Suprapubic skin (tissue), 4 donors: ENCODE measurements at regions not wholly inside any gene's neighbourhood (a gene's known extent, or its start where the extent isn't known, plus 50 kb on each side); places are given as distances from the start of the nearest gene placed in this dataset.

Experiments
- EP300 ChIP-seq: sonication (generic); formaldehyde crosslinking; IDR thresholded peaks from one replicate; pipeline ENCODE4 v1.6.1; 2017; ENCODE audit warnings: antibody characterized with exemption
- POLR2A ChIP-seq, 2 donors: fragments of 450-650 bp; IDR thresholded peaks; one replicate each; pipeline ENCODE4 v1.6.1; 2017; ENCODE audit warnings: antibody characterized with exemption in 2 of 2, mild to moderate bottlenecking in 2 of 2, moderate library complexity in 2 of 2
- POLR2AphosphoS5 ChIP-seq, 3 donors: sonication (generic); formaldehyde crosslinking; IDR thresholded peaks; one replicate each; pipeline ENCODE4 v1.6.1; 2017; ENCODE audit warnings: antibody characterized with exemption in 3 of 3
- TF ChIP-seq, protein P1 (sequence below), 2 donors: fragments of 200-600 bp in 1 of 2; fragments of 450-650 bp in 1 of 2; sonication (generic) in 1 of 2; IDR thresholded peaks; one replicate each; pipeline ENCODE4 v1.5.1; 2016 to 2019; ENCODE audit warnings: antibody characterized with exemption in 2 of 2, mild to moderate bottlenecking in 1 of 2, moderate library complexity in 1 of 2

DNA sequence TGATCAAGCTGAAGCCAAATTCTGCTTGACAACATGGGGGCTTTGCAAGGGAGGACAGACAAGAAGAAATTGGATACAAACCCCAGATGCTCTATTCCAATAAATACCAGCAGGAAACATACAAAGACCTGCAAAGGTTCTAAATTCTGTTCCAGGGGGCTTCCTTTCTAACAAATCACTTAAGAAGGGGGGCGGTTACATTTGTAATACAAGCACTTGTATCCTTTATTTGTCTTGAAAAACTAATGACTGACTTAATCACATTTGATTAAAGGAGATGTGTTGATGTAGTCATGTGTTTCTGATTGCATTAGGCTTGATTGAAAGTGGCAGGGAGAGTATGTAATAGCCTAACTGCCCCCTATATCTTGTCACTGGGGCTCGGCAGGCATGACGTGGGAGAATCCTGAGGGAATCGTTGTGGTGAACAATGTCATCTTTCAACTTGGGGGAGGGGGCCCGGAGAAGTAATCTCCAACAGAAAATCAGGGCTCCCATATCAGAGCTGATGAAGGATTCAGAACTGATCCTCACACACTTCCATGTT lies 361.7 kb downstream of the INSC start:
- TF ChIP-seq, protein P1, sequence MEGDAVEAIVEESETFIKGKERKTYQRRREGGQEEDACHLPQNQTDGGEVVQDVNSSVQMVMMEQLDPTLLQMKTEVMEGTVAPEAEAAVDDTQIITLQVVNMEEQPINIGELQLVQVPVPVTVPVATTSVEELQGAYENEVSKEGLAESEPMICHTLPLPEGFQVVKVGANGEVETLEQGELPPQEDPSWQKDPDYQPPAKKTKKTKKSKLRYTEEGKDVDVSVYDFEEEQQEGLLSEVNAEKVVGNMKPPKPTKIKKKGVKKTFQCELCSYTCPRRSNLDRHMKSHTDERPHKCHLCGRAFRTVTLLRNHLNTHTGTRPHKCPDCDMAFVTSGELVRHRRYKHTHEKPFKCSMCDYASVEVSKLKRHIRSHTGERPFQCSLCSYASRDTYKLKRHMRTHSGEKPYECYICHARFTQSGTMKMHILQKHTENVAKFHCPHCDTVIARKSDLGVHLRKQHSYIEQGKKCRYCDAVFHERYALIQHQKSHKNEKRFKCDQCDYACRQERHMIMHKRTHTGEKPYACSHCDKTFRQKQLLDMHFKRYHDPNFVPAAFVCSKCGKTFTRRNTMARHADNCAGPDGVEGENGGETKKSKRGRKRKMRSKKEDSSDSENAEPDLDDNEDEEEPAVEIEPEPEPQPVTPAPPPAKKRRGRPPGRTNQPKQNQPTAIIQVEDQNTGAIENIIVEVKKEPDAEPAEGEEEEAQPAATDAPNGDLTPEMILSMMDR (IDR thresholded peaks at IDR 0.05), result no peak
- TF ChIP-seq POLR2A (IDR thresholded peaks at IDR 0.05), result no peak
- no peak for TF ChIP-seq EP300
- TF ChIP-seq POLR2AphosphoS5 (IDR thresholded peaks at IDR 0.05), result no peak
